Neuronal stem cell (in vitro differentiated cells): ENCODE measurements at regions not wholly inside any gene's neighbourhood (a gene's known extent, or its start where the extent isn't known, plus 50 kb on each side); places are given as distances from the start of the nearest gene placed in this dataset.

Source experiments
- DNase-seq: peaks from one replicate; pipeline ENCODE4 v3.0.0-alpha.2; 2013; ENCODE audit warnings: low spot score
- H2AFZ ChIP-seq: one replicate; pipeline ENCODE4 v1.6.1; 2013; ENCODE audit warnings: mild to moderate bottlenecking, low read length, inconsistent platforms
- H2AK5ac ChIP-seq: 2 replicates; pipeline ENCODE4 v1.6.1; 2013; ENCODE audit warnings: low read depth, mild to moderate bottlenecking, inconsistent platforms, low read length, moderate library complexity, mixed read lengths
- H2BK120ac ChIP-seq: 2 replicates; pipeline ENCODE4 v1.6.1; 2013; ENCODE audit warnings: low read depth, mild to moderate bottlenecking, inconsistent platforms, low read length, moderate library complexity, mixed read lengths
- H2BK12ac ChIP-seq: one replicate; pipeline ENCODE4 v1.6.1; 2013; ENCODE audit warnings: low read length, inconsistent platforms
- H2BK15ac ChIP-seq: 2 replicates; pipeline ENCODE4 v1.6.1; 2013; ENCODE audit warnings: mild to moderate bottlenecking, low read length, inconsistent platforms, mixed read lengths
- H2BK5ac ChIP-seq: one replicate; pipeline ENCODE4 v1.6.1; 2013; ENCODE audit warnings: inconsistent platforms, mild to moderate bottlenecking, low read length, moderate library complexity
- H3K14ac ChIP-seq: one replicate; pipeline ENCODE4 v1.6.1; 2013; ENCODE audit warnings: low read length, inconsistent platforms
- H3K18ac ChIP-seq: 2 replicates; pipeline ENCODE4 v1.6.1; 2013; ENCODE audit warnings: low read length, inconsistent platforms
- H3K23ac ChIP-seq: 2 replicates; pipeline ENCODE4 v1.6.1; 2013; ENCODE audit warnings: low read depth, mild to moderate bottlenecking, mixed read lengths, low read length, inconsistent platforms; ENCODE audit not compliant: poor library complexity
- H3K27ac ChIP-seq: replicated peaks from 3 replicates; pipeline ENCODE4 v1.5.1; 2013; ENCODE audit warnings: low read length, inconsistent platforms
- H3K27me3 ChIP-seq, 3 experiments: 2 replicates each; pipeline ENCODE4 v1.6.1; 2013; ENCODE audit warnings: low read length in 3 of 3, mild to moderate bottlenecking in 2 of 3, inconsistent platforms in 1 of 3, low read depth in 1 of 3, mixed read lengths in 1 of 3, moderate library complexity in 1 of 3; ENCODE audit not compliant: control insufficient read depth in 3 of 3, insufficient read depth in 3 of 3
- H3K36me3 ChIP-seq, 2 donors: replicated peaks in 1 of 2; 2 replicates each; pipeline ENCODE4 v1.6.1; 2013; ENCODE audit warnings: low read length in 2 of 2; ENCODE audit not compliant: control insufficient read depth in 2 of 2, insufficient read depth in 2 of 2
- H3K4ac ChIP-seq: 2 replicates; pipeline ENCODE4 v1.6.1; 2013; ENCODE audit warnings: inconsistent platforms, mild to moderate bottlenecking, low read length, moderate library complexity
- H3K4me1 ChIP-seq, 2 donors: 1 replicate in 1 of 2; 2 replicates in 1 of 2; pipeline ENCODE4 v1.6.1; 2013; ENCODE audit warnings: low read length in 2 of 2, low read depth in 1 of 2; ENCODE audit not compliant: control insufficient read depth in 2 of 2, insufficient read depth in 1 of 2
- H3K4me2 ChIP-seq: one replicate; pipeline ENCODE4 v1.6.1; 2013; ENCODE audit warnings: mild to moderate bottlenecking, low read length, inconsistent platforms; ENCODE audit not compliant: insufficient read depth, poor library complexity, severe bottlenecking
- H3K4me3 ChIP-seq, 2 donors: 2 replicates each; pipeline ENCODE4 v1.5.1; 2013; ENCODE audit warnings: low read length in 2 of 2, mild to moderate bottlenecking in 2 of 2, inconsistent platforms in 1 of 2, moderate library complexity in 1 of 2
- H3K79me1 ChIP-seq: one replicate; pipeline ENCODE4 v1.6.1; 2013; ENCODE audit warnings: low read depth, mild to moderate bottlenecking, inconsistent platforms, low read length, moderate library complexity
- H3K9ac ChIP-seq: one replicate; pipeline ENCODE4 v1.6.1; 2013; ENCODE audit warnings: mild to moderate bottlenecking, low read depth, low read length, inconsistent platforms; ENCODE audit not compliant: poor library complexity
- H3K9me3 ChIP-seq, 2 donors: replicated peaks in 1 of 2; 2 replicates each; pipeline versions ENCODE3 to v1.6.1; 2013; ENCODE audit warnings: low read length in 2 of 2, mild to moderate bottlenecking in 2 of 2, inconsistent platforms in 1 of 2, low read depth in 1 of 2, mixed read lengths in 1 of 2, moderate library complexity in 1 of 2; ENCODE audit not compliant: control insufficient read depth in 2 of 2, insufficient read depth in 1 of 2
- H4K8ac ChIP-seq: one replicate; pipeline ENCODE4 v1.6.1; 2013; ENCODE audit warnings: low read depth, mild to moderate bottlenecking, inconsistent platforms, low read length, moderate library complexity
- H4K91ac ChIP-seq: one replicate; pipeline ENCODE4 v1.6.1; 2013; ENCODE audit warnings: low read length, low read depth, mild to moderate bottlenecking, inconsistent platforms; ENCODE audit not compliant: poor library complexity
- WGBS, 2 donors: extraction: QIAGEN DNeasy Blood & Tissue Kit; methylation state at CpG; one replicate each; pipeline ENCODE4 v1.1.7; 2013; ENCODE audit warnings: missing lambda C conversion rate in 2 of 2, mixed read lengths in 1 of 2; ENCODE audit not compliant: insufficient read length in 2 of 2, insufficient replicate concordance in 1 of 2; ENCODE audit errors: extremely low coverage in 2 of 2; 5-methylcytosine and 5-hydroxymethylcytosine counted together

DNA sequence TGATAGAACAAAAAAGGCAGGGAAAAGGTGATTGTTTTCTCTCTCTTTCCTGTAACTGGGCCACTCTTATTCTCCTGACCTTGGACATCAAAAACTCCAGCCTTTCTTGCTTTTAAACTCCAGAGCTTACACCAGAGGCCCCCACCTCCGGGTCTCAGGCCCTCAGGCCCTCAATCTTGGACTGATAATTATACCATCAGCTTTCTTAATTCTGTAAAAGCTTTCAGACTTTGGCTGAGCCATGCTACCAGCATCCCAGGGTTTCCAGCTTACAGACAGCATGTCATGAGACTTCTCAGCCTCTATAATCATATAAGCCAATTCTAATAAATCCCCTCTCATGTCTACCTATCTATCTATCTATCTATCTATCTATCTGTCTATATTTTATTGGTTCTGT is 137.7 kb downstream of the SNX18 start:
- Histone ChIP-seq H3K23ac (no peak overlapping the region), H4K8ac (no peak overlapping the region), H2AFZ (no peak overlapping the region), H2BK15ac (no peak overlapping the region), H2BK12ac (no peak overlapping the region), H3K4me1 (no peaks in the 10 kb centered on the region), H3K4me2 (no peak overlapping the region), H3K27ac (no peak overlapping the region), H2BK5ac (no peak overlapping the region), H3K4ac (no peak overlapping the region), H3K4me3 (no peak overlapping the region), H3K27me3 (no peaks in the 10 kb centered on the region), H2BK120ac (no peak overlapping the region), H3K14ac (no peak overlapping the region), H4K91ac (no peak overlapping the region), H2AK5ac (no peak overlapping the region), H3K36me3 (no peaks in the 10 kb centered on the region), H3K9me3 (no peaks in the 10 kb centered on the region), H3K9ac (no peak overlapping the region), H3K79me1 (no peaks in the 10 kb centered on the region), H3K18ac (no peak overlapping the region)
- no CpG with 5 or more reads among the region's 1 CpG for WGBS, 2 donors
- DNase-seq = no peak

DNA sequence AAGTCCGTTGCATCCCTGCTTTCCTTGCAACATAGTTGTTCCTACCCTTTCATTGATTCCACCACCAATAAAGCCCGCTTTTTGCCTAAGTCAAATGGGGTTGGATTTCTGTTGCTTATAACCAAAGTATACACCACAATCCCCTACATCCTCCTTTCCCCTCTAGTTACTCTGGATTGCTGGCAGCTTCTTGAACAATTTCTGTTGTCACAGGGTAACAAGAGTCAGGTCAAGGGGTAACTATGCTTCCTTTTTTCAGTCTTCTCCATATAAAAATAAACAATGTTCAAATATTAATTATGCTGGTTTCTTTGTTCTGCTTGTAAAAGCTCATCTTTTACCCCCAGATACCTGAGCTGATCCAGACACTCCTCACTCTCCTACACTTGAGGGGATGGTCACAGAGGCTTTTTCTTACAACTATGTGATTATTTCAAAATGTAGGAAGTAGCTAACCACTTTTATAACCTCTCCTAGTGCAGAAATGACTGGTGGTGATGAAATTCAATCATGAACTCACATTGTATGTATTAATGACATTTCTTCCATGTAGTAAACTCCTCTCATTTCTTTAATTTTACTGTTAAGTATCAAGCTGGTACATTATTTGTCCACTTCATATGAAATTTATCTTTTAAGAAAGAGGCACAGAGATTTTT is 136.5 kb downstream of the SNX18 start:
- H4K8ac ChIP-seq = no peak overlapping the region
- no peak overlapping the region for H3K4ac ChIP-seq
- H3K4me2 ChIP-seq = no peak overlapping the region
- H3K14ac ChIP-seq = no peak overlapping the region
- WGBS, 2 donors = no CpG with 5 or more reads among the region's 2 CpGs
- no peak overlapping the region for H2BK12ac ChIP-seq
- no peak overlapping the region for H2AK5ac ChIP-seq
- no peaks in the 10 kb centered on the region for H3K9me3 ChIP-seq
- H3K18ac ChIP-seq = no peak overlapping the region
- no peaks in the 10 kb centered on the region for H3K36me3 ChIP-seq
- no peak overlapping the region for H2BK120ac ChIP-seq
- no peak for DNase-seq
- H3K23ac ChIP-seq = no peak overlapping the region
- H4K91ac ChIP-seq = no peak overlapping the region
- H3K9ac ChIP-seq = no peak overlapping the region
- no peak overlapping the region for H2AFZ ChIP-seq
- H3K79me1 ChIP-seq = no peaks in the 10 kb centered on the region
- no peak overlapping the region for H3K4me3 ChIP-seq
- H2BK5ac ChIP-seq = no peak overlapping the region
- no peak overlapping the region for H2BK15ac ChIP-seq
- H3K27me3 ChIP-seq = no peaks in the 10 kb centered on the region
- H3K27ac ChIP-seq = no peak overlapping the region
- no peaks in the 10 kb centered on the region for H3K4me1 ChIP-seq

DNA sequence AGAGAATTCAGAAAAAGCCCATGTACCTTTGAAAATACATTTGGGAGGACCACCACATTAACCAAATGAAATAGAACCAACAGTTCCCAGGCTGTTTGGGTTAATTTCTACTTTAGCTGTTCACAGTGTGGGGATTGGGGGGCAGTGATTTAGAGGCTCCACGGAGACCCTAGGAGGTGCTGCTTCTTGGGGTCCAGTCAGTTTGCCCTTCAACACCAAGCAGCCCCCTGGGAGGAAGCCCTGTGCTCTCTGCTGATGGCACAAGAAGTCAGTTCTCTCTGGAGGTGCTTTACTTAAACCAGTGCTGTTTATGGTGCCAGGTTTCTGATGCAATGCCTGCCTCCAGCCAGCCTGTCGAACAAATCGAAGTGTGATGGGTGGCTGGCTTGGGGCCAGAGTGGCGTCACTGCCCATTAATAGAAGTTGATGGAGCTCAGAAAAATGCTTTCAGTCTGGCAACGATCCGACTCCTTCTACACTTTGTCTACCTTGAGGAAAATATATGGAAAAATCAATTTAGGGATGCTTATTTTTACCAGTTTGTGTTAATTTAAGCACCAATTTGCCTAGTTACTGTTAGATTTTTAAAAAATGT is 134.0 kb downstream of the SNX18 start:
- Histone ChIP-seq H2BK15ac (no peak overlapping the region), H3K79me1 (no peaks in the 10 kb centered on the region), H3K18ac (no peak overlapping the region), H4K8ac (no peak overlapping the region), H3K4me2 (no peak overlapping the region), H2BK5ac (no peak overlapping the region), H2BK12ac (no peak overlapping the region), H3K9me3 (no peaks in the 10 kb centered on the region), H3K23ac (no peak overlapping the region), H3K4ac (no peak overlapping the region), H3K9ac (no peak overlapping the region), H3K4me3 (no peak overlapping the region), H3K27me3 (no peaks in the 10 kb centered on the region), H3K36me3 (no peaks in the 10 kb centered on the region), H2BK120ac (no peak overlapping the region), H4K91ac (no peak overlapping the region), H3K4me1 (peaks cover 3 to 5% of the 10 kb centered on the region in 2 donors), H2AK5ac (no peak overlapping the region), H3K14ac (no peak overlapping the region), H2AFZ (no peak overlapping the region), H3K27ac (no peak overlapping the region)
- WGBS, 2 donors = no CpG with 5 or more reads among the region's 6 CpGs
- no peak for DNase-seq

DNA sequence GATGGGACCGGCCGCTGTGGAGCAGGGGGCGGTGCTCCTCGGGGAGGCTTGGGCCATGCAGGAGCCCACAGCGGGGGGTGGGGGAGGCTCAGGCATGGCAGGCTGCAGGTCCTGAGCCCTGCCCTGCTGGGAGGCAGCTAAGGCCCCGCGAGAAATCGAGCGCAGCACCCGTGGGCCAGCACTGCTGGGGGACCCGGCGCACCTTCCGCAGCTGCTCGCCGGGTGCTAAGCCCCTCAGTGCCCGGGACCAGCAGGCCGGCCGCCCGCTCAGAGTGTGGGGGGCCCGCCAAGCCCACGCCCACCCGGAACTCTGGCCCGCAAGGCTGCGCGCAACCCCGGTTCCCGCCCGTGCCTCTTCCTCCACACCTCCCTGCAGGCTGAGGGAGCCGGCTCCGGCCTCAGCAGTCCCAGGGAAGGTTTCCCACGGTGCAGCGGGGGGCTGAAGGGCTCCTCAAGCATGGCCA is 131.5 kb downstream of the SNX18 start:
- Histone ChIP-seq H4K91ac (no peak overlapping the region), H2AFZ (no peak overlapping the region), H2BK15ac (no peak overlapping the region), H2BK12ac (no peak overlapping the region), H3K23ac (no peak overlapping the region), H3K4me3 (no peak overlapping the region), H3K27me3 (no peaks in the 10 kb centered on the region), H3K4me1 (peaks cover 5 to 7% of the 10 kb centered on the region in 2 donors), H2AK5ac (no peak overlapping the region), H3K27ac (no peak overlapping the region), H2BK5ac (no peak overlapping the region), H3K14ac (no peak overlapping the region), H3K36me3 (no peaks in the 10 kb centered on the region), H4K8ac (no peak overlapping the region), H3K9me3 (no peaks in the 10 kb centered on the region), H3K9ac (no peak overlapping the region), H3K79me1 (no peaks in the 10 kb centered on the region), H3K18ac (peak overlapping the region; percentile 13), H3K4ac (no peak overlapping the region), H3K4me2 (no peak overlapping the region), H2BK120ac (no peak overlapping the region)
- no CpG with 5 or more reads among the region's 32 CpGs for WGBS, 2 donors
- DNase-seq = no peak
